Forelimb muscle (tissue), 1 donor: ENCODE measurements at regions not wholly inside any gene's neighbourhood (a gene's known extent, or its start where the extent isn't known, plus 50 kb on each side); places are given as distances from the start of the nearest gene placed in this dataset.
A peak's percentile ranks its signal among the peaks of the same experiment; 100 is the strongest.
"Not testable (repeated sequence)": the region's sequence is repeated elsewhere in the genome, so short reads cannot be mapped to it uniquely, and the experiment has no call there.

Experiments
- DNase-seq: peaks from one replicate; pipeline ENCODE4 v3.0.0-alpha.2; 2013; ENCODE audit warnings: low read depth

GRCh38 chrX:37904833-37905232 is 57.5 kb upstream of the DYNLT3 start:
- DNase-seq: no peak

GRCh38 chrX:37905436-37906147 is 58.2 kb upstream of the DYNLT3 start:
- no peak for DNase-seq

- DNase-seq: no peak
Observed at GRCh38 chrX:37906357-37906756, 59.0 kb upstream of the DYNLT3 start.

GRCh38 chrX:37910186-37910585 is 62.8 kb upstream of the DYNLT3 start:
- DNase-seq: no peak

- no peak for DNase-seq
Observed at GRCh38 chrX:37912304-37912703, 64.9 kb upstream of the DYNLT3 start.

GRCh38 chrX:37912777-37913176 is 65.4 kb upstream of the DYNLT3 start:
- DNase-seq: no peak

- DNase-seq: no peak
Observed at GRCh38 chrX:37918168-37918567, 70.8 kb upstream of the DYNLT3 start.

- no peak for DNase-seq
Observed at GRCh38 chrX:37918703-37919102, 71.3 kb upstream of the DYNLT3 start.

GRCh38 chrX:37921758-37922157 is 74.4 kb upstream of the DYNLT3 start:
- DNase-seq: no peak

- no peak for DNase-seq
Observed at GRCh38 chrX:37922928-37923327, 75.6 kb upstream of the DYNLT3 start.

- not testable (repeated sequence) for DNase-seq
Observed at GRCh38 chrX:37925761-37926160, 78.4 kb upstream of the DYNLT3 start.

GRCh38 chrX:37926700-37927099 is 79.3 kb upstream of the DYNLT3 start:
- DNase-seq: peak; percentile 20

GRCh38 chrX:37942170-37942569 is 64.2 kb upstream of the SYTL5 start:
- DNase-seq: no peak

- no peak for DNase-seq
Observed at GRCh38 chrX:37943554-37944344, 62.6 kb upstream of the SYTL5 start.

- DNase-seq: no peak
Observed at GRCh38 chrX:37946197-37946596, 60.2 kb upstream of the SYTL5 start.

- no peak for DNase-seq
Observed at GRCh38 chrX:37955273-37955672, 51.1 kb upstream of the SYTL5 start.

- DNase-seq: no peak
Observed at GRCh38 chrX:37956223-37956622, 50.1 kb upstream of the SYTL5 start.
